ENCODE measurements at regions not wholly inside any gene's neighbourhood (a gene's known extent, or its start where the extent isn't known, plus 50 kb on each side); places are given as distances from the start of the nearest gene placed in this dataset.

- TF ChIP-seq GATA2 (CRISPR knock-in tag; IDR thresholded peaks at IDR 0.05) (no peak), ELF1 (IDR thresholded peaks at IDR 0.05) (no peak), JUND (IDR thresholded peaks at IDR 0.05) (no peak), MXI1 (IDR thresholded peaks at IDR 0.05; ENCODE audit: low read depth, low read length) (no peak), GABPA (IDR thresholded peaks at IDR 0.05; ENCODE audit: low read depth) (no peak), RXRA (IDR thresholded peaks at IDR 0.05; ENCODE audit: borderline replicate concordance, low read depth) (no peak), CTCF (IDR thresholded peaks at IDR 0.05) (no peak), POLR2AphosphoS5 (IDR thresholded peaks at IDR 0.05; ENCODE audit: low read depth, low read length) (no peak), EZH2phosphoT487 (IDR thresholded peaks at IDR 0.05; ENCODE audit: borderline replicate concordance, low read depth) (no peak), REST (IDR thresholded peaks at IDR 0.05; ENCODE audit: low read depth, low read length) (no peak)
These were observed 280.9 kb downstream of the MAP2K4 start for GRCh38 chr17:12301551-12301950.

Data from SK-N-SH (cell line).